ENCODE measurements at regions not wholly inside any gene's neighbourhood (a gene's known extent, or its start where the extent isn't known, plus 50 kb on each side); places are given as distances from the start of the nearest gene placed in this dataset.

GRCh38 chr1:81437649-81438048, 363.1 kb upstream of the ADGRL2 start:
- Histone ChIP-seq H3K4me3 (no peak overlapping the region), H3K9me3 (ENCODE audit: control insufficient read depth in 4 of 4, insufficient read depth in 3 of 4, low read length in 3 of 4) (peaks cover 0 to 3% (median 0%) of the 10 kb centered on the region in 4 donors), H3K9ac (ENCODE audit: insufficient read depth in 1 of 2, low read length in 2 of 2) (no peak overlapping the region), H3K36me3 (ENCODE audit: control insufficient read depth in 4 of 4, insufficient read depth in 4 of 4, low read length in 4 of 4) (no peaks in the 10 kb centered on the region), H3K27me3 (ENCODE audit: control insufficient read depth in 3 of 3, insufficient read depth in 3 of 3, low read length in 2 of 3) (no peaks in the 10 kb centered on the region), H3K4me1 (ENCODE audit: control insufficient read depth in 5 of 5, insufficient read depth in 5 of 5, low read length in 5 of 5) (peaks cover 0 to 9% (median 7%) of the 10 kb centered on the region in 5 donors), H3K27ac (ENCODE audit: low read depth in 1 of 2, low read length in 1 of 2) (peak overlapping the region in 1 of 2 donors; percentile 59)
- DNase-seq: no peak
- ATAC-seq (ENCODE audit: insufficient read depth, low FRiP score): no peak
- TF ChIP-seq CTCF (IDR thresholded peaks at IDR 0.05; ENCODE audit: control extremely low read depth, extremely low read depth): no peak
- 59 to 77% methylated on average over 3 of the region's 3 CpGs for WGBS, 2 donors

- peak overlapping the region in 1 of 2 donors; percentile 59 for H3K27ac ChIP-seq (ENCODE audit: low read depth in 1 of 2, low read length in 1 of 2)
Measured at GRCh38 chr1:81437213-81437612, 363.5 kb upstream of the ADGRL2 start.

GRCh38 chr1:81435175-81435574, 365.6 kb upstream of the ADGRL2 start:
- no peak for TF ChIP-seq CTCF (IDR thresholded peaks at IDR 0.05; ENCODE audit: control extremely low read depth, extremely low read depth)
- peaks cover 0 to 31% (median 6%) of the 10 kb centered on the region in 5 donors for H3K4me1 ChIP-seq (ENCODE audit: control insufficient read depth in 5 of 5, insufficient read depth in 5 of 5, low read length in 5 of 5)
- no peaks in the 10 kb centered on the region for H3K36me3 ChIP-seq (ENCODE audit: control insufficient read depth in 4 of 4, insufficient read depth in 4 of 4, low read length in 4 of 4)
- no peak overlapping the region for H3K27ac ChIP-seq (ENCODE audit: low read depth in 1 of 2, low read length in 1 of 2)
- no peak overlapping the region for H3K4me3 ChIP-seq
- H3K9ac ChIP-seq (ENCODE audit: insufficient read depth in 1 of 2, low read length in 2 of 2): no peak overlapping the region
- ATAC-seq (ENCODE audit: insufficient read depth, low FRiP score) (no peak), DNase-seq (peak in 1 of 3 donors; percentile 33)
- peaks cover 0 to 3% (median 0%) of the 10 kb centered on the region in 4 donors for H3K9me3 ChIP-seq (ENCODE audit: control insufficient read depth in 4 of 4, insufficient read depth in 3 of 4, low read length in 3 of 4)
- H3K27me3 ChIP-seq (ENCODE audit: control insufficient read depth in 3 of 3, insufficient read depth in 3 of 3, low read length in 2 of 3): no peaks in the 10 kb centered on the region
- 15 to 21% methylated on average over 1 of the region's 1 CpG for WGBS, 2 donors

More at GRCh38 chr1:81437213-81437612, 363.5 kb upstream of the ADGRL2 start:
- no peak for TF ChIP-seq CTCF (IDR thresholded peaks at IDR 0.05; ENCODE audit: control extremely low read depth, extremely low read depth)
- Histone ChIP-seq H3K36me3 (ENCODE audit: control insufficient read depth in 4 of 4, insufficient read depth in 4 of 4, low read length in 4 of 4) (no peaks in the 10 kb centered on the region), H3K9me3 (ENCODE audit: control insufficient read depth in 4 of 4, insufficient read depth in 3 of 4, low read length in 3 of 4) (peaks cover 0 to 3% (median 0%) of the 10 kb centered on the region in 4 donors), H3K4me1 (ENCODE audit: control insufficient read depth in 5 of 5, insufficient read depth in 5 of 5, low read length in 5 of 5) (peaks cover 0 to 13% (median 6%) of the 10 kb centered on the region in 5 donors), H3K27me3 (ENCODE audit: control insufficient read depth in 3 of 3, insufficient read depth in 3 of 3, low read length in 2 of 3) (no peaks in the 10 kb centered on the region), H3K9ac (ENCODE audit: insufficient read depth in 1 of 2, low read length in 2 of 2) (no peak overlapping the region), H3K4me3 (no peak overlapping the region)
- 91 to 93% methylated on average over 1 of the region's 1 CpG for WGBS, 2 donors
- ATAC-seq (ENCODE audit: insufficient read depth, low FRiP score) (no peak), DNase-seq (no peak)

GRCh38 chr1:81433676-81434075, 367.1 kb upstream of the ADGRL2 start:
- 68 to 86% methylated on average over 2 of the region's 2 CpGs for WGBS, 2 donors
- Histone ChIP-seq H3K4me1 (ENCODE audit: control insufficient read depth in 5 of 5, insufficient read depth in 5 of 5, low read length in 5 of 5) (peaks cover 2 to 32% (median 6%) of the 10 kb centered on the region in 5 donors), H3K4me3 (no peak overlapping the region), H3K36me3 (ENCODE audit: control insufficient read depth in 4 of 4, insufficient read depth in 4 of 4, low read length in 4 of 4) (no peaks in the 10 kb centered on the region), H3K27ac (ENCODE audit: low read depth in 1 of 2, low read length in 1 of 2) (peak overlapping the region; percentile 11 to 44), H3K9me3 (ENCODE audit: control insufficient read depth in 4 of 4, insufficient read depth in 3 of 4, low read length in 3 of 4) (no peaks in the 10 kb centered on the region), H3K9ac (ENCODE audit: insufficient read depth in 1 of 2, low read length in 2 of 2) (no peak overlapping the region), H3K27me3 (ENCODE audit: control insufficient read depth in 3 of 3, insufficient read depth in 3 of 3, low read length in 2 of 3) (no peaks in the 10 kb centered on the region)
- TF ChIP-seq CTCF (IDR thresholded peaks at IDR 0.05; ENCODE audit: control extremely low read depth, extremely low read depth): no peak
- DNase-seq: no peak
- no peak for ATAC-seq (ENCODE audit: insufficient read depth, low FRiP score)

All from lung (tissue), 11 donors.